ENCODE measurements at regions not wholly inside any gene's neighbourhood (a gene's known extent, or its start where the extent isn't known, plus 50 kb on each side); places are given as distances from the start of the nearest gene placed in this dataset.

- TF ChIP-seq CTCF (IDR thresholded peaks at IDR 0.05; ENCODE audit: poor library complexity) (no peak), EZH2 (IDR thresholded peaks at IDR 0.05; ENCODE audit: borderline replicate concordance) (no peak)
Observed at GRCh38 chr2:56449449-56449860, 265.7 kb downstream of the CCDC85A start.

Data from hepatocyte (in vitro differentiated cells).